PC-3 (cell line): ENCODE measurements at regions not wholly inside any gene's neighbourhood (a gene's known extent, or its start where the extent isn't known, plus 50 kb on each side); places are given as distances from the start of the nearest gene placed in this dataset.

ENCODE experiments used
- ATAC-seq: fragments of 200-7000 bp; cut with Tn5 transposase; 2 replicates; pipeline ENCODE4 v1.9.1; 2020; ENCODE audit warnings: mild to moderate bottlenecking, moderate library complexity
- BruUV-seq: library from RNA; stranded (reverse); fragments of 400-500 nt; replicated peaks from 2 replicates; lab custom pipeline; 2021; lab: Mats Ljungman, UMichigan
- CTCF ChIA-PET: fragments of 300-600 bp; sonication (Branson Sonifier 250); formaldehyde crosslinking; loops from one replicate; lab custom pipeline; 2022; ENCODE audit warnings: antibody characterized with exemption; lab: Charles Lee
- POLR2A ChIA-PET: fragments of 300-600 bp; sonication (Branson Sonifier 250); formaldehyde crosslinking; loops from one replicate; lab custom pipeline; 2022; ENCODE audit warnings: antibody characterized with exemption; ENCODE audit not compliant: unreplicated experiment; lab: Charles Lee
- DNase-seq: peaks from one replicate; pipeline ENCODE4 v3.0.0-alpha.2; 2015
- H2AFZ ChIP-seq: fragments of 300-600 bp; sonication (generic); 2 replicates; pipeline ENCODE4 v1.6.0; 2016; ENCODE audit warnings: antibody characterized with exemption, low read length
- H3F3A ChIP-seq: fragments of 300-600 bp; sonication (generic); one replicate; pipeline ENCODE4 v1.6.0; 2017; ENCODE audit warnings: antibody characterized with exemption, low read length, control low read depth, mild to moderate bottlenecking; ENCODE audit not compliant: unreplicated experiment
- H3K27ac ChIP-seq: fragments of 300-600 bp; sonication (generic); 2 replicates; pipeline ENCODE4 v1.5.1; 2016; ENCODE audit warnings: mild to moderate bottlenecking, low read length
- H3K27me3 ChIP-seq: fragments of 300-600 bp; sonication (generic); 2 replicates; pipeline ENCODE4 v1.6.1; 2016; ENCODE audit warnings: low read length, mixed read lengths
- H3K36me3 ChIP-seq: fragments of 300-600 bp; sonication (generic); 2 replicates; pipeline ENCODE4 v1.6.1; 2016; ENCODE audit warnings: low read depth, mixed run types, low read length, mixed read lengths
- H3K4me1 ChIP-seq: fragments of 300-600 bp; sonication (generic); 2 replicates; pipeline ENCODE4 v1.5.1; 2016; ENCODE audit warnings: low read length; ENCODE audit not compliant: insufficient read depth
- H3K4me2 ChIP-seq: fragments of 300-600 bp; sonication (generic); 2 replicates; pipeline ENCODE4 v1.6.0; 2016; ENCODE audit warnings: low read length
- H3K4me3 ChIP-seq: fragments of 300-600 bp; sonication (generic); 2 replicates; pipeline ENCODE4 v1.5.1; 2016; ENCODE audit warnings: mild to moderate bottlenecking, low read length, mixed read lengths
- H3K79me2 ChIP-seq: fragments of 300-600 bp; sonication (generic); 2 replicates; pipeline ENCODE4 v1.6.1; 2017; ENCODE audit warnings: low read length, mixed read lengths
- H3K9ac ChIP-seq: fragments of 300-600 bp; sonication (generic); 2 replicates; pipeline ENCODE4 v1.6.0; 2016; ENCODE audit warnings: mild to moderate bottlenecking, low read length
- H3K9me2 ChIP-seq: fragments of 300-600 bp; sonication (generic); replicated peaks from 2 replicates; pipeline ENCODE4 v1.6.1; 2016; ENCODE audit warnings: mixed run types, low read length, mixed read lengths
- H3K9me3 ChIP-seq: fragments of 300-600 bp; sonication (generic); 2 replicates; pipeline ENCODE4 v1.6.1; 2016; ENCODE audit warnings: low read length, mixed read lengths
- H4K20me1 ChIP-seq: fragments of 300-600 bp; sonication (generic); 2 replicates; pipeline ENCODE4 v1.6.1; 2016; ENCODE audit warnings: low read length, mixed read lengths
- CTCF ChIP-seq: fragments of 300-600 bp; sonication (generic); conservative IDR thresholded peaks from 2 replicates; pipeline ENCODE4 v1.5.1; 2017; ENCODE audit warnings: antibody characterized with exemption, low read depth, mild to moderate bottlenecking, low read length
- EZH2 ChIP-seq: fragments of 300-600 bp; sonication (generic); IDR thresholded peaks from one replicate; pipeline ENCODE4 v1.6.1; 2017; ENCODE audit warnings: antibody characterized with exemption, mild to moderate bottlenecking, low read length; ENCODE audit not compliant: unreplicated experiment
- EZH2phosphoT487 ChIP-seq: fragments of 300-600 bp; sonication (generic); IDR thresholded peaks from 2 replicates; pipeline ENCODE4 v1.6.1; 2018; ENCODE audit warnings: mild to moderate bottlenecking, antibody characterized with exemption, low read length, borderline replicate concordance
- intact Hi-C: fragments of 100-400 bp; cut with micrococcal nuclease; formaldehyde crosslinking; loops from 2 replicates; pipeline ENCODE4 v1.9.0; 2023

- no peak overlapping the region for H3K27ac ChIP-seq
- no peak overlapping the region for H3K4me2 ChIP-seq
- H3K9me2 ChIP-seq: no peaks in the 10 kb centered on the region
- no peak for ATAC-seq
- BruUV-seq: no TSS peak
- no peak overlapping the region for H3K4me3 ChIP-seq
- intact Hi-C loops: no loop called here
- H3K4me1 ChIP-seq: no peaks in the 10 kb centered on the region
- POLR2A ChIA-PET: no interaction called here
- H3K9ac ChIP-seq: no peak overlapping the region
- H2AFZ ChIP-seq: no peak overlapping the region
- DNase-seq: no peak
- no peaks in the 10 kb centered on the region for H3F3A ChIP-seq
- TF ChIP-seq CTCF (no peak), EZH2phosphoT487 (no peak), EZH2 (no peak)
- no peaks in the 10 kb centered on the region for H3K27me3 ChIP-seq
- CTCF ChIA-PET: no interaction called here
- H4K20me1 ChIP-seq: no peaks in the 10 kb centered on the region
- H3K9me3 ChIP-seq: no peaks in the 10 kb centered on the region
- no peaks in the 10 kb centered on the region for H3K36me3 ChIP-seq
- no peaks in the 10 kb centered on the region for H3K79me2 ChIP-seq
Observed at GRCh38 chr3:67828486-67829010, 174.1 kb upstream of the SUCLG2 start.

- no peaks in the 10 kb centered on the region for H3K27me3 ChIP-seq
- H3F3A ChIP-seq: no peaks in the 10 kb centered on the region
- H3K9ac ChIP-seq: no peak overlapping the region
- no TSS peak for BruUV-seq
- H3K9me3 ChIP-seq: no peaks in the 10 kb centered on the region
- no peaks in the 10 kb centered on the region for H3K36me3 ChIP-seq
- ChIA-PET CTCF (interaction anchor here (0.6 kb wide), 1 partner anchor 314 kb away, joined by 3 read pairs; no protein-coding TSS in a partner anchor), POLR2A (no interaction called here)
- H2AFZ ChIP-seq: no peak overlapping the region
- H3K79me2 ChIP-seq: no peaks in the 10 kb centered on the region
- no peak for TF ChIP-seq EZH2phosphoT487
- TF ChIP-seq CTCF: no peak
- no peak for TF ChIP-seq EZH2
- H3K4me1 ChIP-seq: no peaks in the 10 kb centered on the region
- no peak overlapping the region for H3K4me2 ChIP-seq
- no peaks in the 10 kb centered on the region for H3K9me2 ChIP-seq
- H4K20me1 ChIP-seq: no peaks in the 10 kb centered on the region
- ATAC-seq: no peak
- H3K27ac ChIP-seq: no peak overlapping the region
- no peak for DNase-seq
- H3K4me3 ChIP-seq: no peak overlapping the region
- intact Hi-C loops: no loop called here
Observed at GRCh38 chr3:67821135-67821534, 166.7 kb upstream of the SUCLG2 start.

- Histone ChIP-seq H3K9me2 (no peaks in the 10 kb centered on the region), H2AFZ (no peak overlapping the region), H3K27me3 (no peaks in the 10 kb centered on the region), H3K9ac (no peak overlapping the region), H3K27ac (no peak overlapping the region), H4K20me1 (no peaks in the 10 kb centered on the region), H3K36me3 (no peaks in the 10 kb centered on the region), H3K4me2 (no peak overlapping the region), H3K4me1 (no peaks in the 10 kb centered on the region), H3F3A (no peaks in the 10 kb centered on the region), H3K9me3 (no peaks in the 10 kb centered on the region), H3K79me2 (no peaks in the 10 kb centered on the region), H3K4me3 (no peak overlapping the region)
- intact Hi-C loops: no loop called here
- ATAC-seq (peak; percentile 58; the same call in 1 of the 2 replicates), DNase-seq (peak; percentile 3)
- no TSS peak for BruUV-seq
- ChIA-PET POLR2A (no interaction called here), CTCF (interaction anchor here (0.6 kb wide), 1 partner anchor 429 kb away, joined by 3 read pairs; no protein-coding TSS in a partner anchor)
- TF ChIP-seq CTCF (peak; percentile 47), EZH2phosphoT487 (no peak)
Observed at GRCh38 chr3:67819447-67819846, 165.0 kb upstream of the SUCLG2 start.
